WERI-Rb-1 (cell line): ENCODE measurements at regions not wholly inside any gene's neighbourhood (a gene's known extent, or its start where the extent isn't known, plus 50 kb on each side); places are given as distances from the start of the nearest gene placed in this dataset.
A peak's percentile ranks its signal among the peaks of the same experiment; 100 is the strongest.

Source experiments
- DNase-seq: peaks from one replicate; pipeline ENCODE4 v3.0.0-alpha.2; 2020
- H3K27ac ChIP-seq: fragments of 250-450 bp; sonication (Bioruptor Pico); 2 replicates; pipeline ENCODE4 v1.5.1; 2020; ENCODE audit warnings: mild to moderate bottlenecking, moderate library complexity
- H3K27me3 ChIP-seq: fragments of 250-450 bp; sonication (Bioruptor Pico); 2 replicates; pipeline ENCODE4 v1.5.1; 2021; ENCODE audit warnings: mild to moderate bottlenecking, low read depth, moderate library complexity; ENCODE audit not compliant: insufficient read depth, severe bottlenecking
- H3K36me3 ChIP-seq: fragments of 250-450 bp; sonication (Bioruptor Pico); 2 replicates; pipeline ENCODE4 v1.5.1; 2020; ENCODE audit warnings: mild to moderate bottlenecking, moderate library complexity
- H3K4me3 ChIP-seq: 2 replicates; pipeline ENCODE4 v1.5.1; 2011; ENCODE audit warnings: low read depth, mild to moderate bottlenecking, control low read depth, low read length
- H3K9me3 ChIP-seq: fragments of 250-450 bp; sonication (Bioruptor Pico); 2 replicates; pipeline ENCODE4 v1.5.1; 2021; ENCODE audit warnings: mild to moderate bottlenecking, moderate library complexity; ENCODE audit not compliant: severe bottlenecking
- TF ChIP-seq, protein P1 (sequence below): IDR thresholded peaks from 2 replicates; pipeline ENCODE4 v1.5.1; 2011; ENCODE audit warnings: low read depth, mild to moderate bottlenecking, control low read depth, inconsistent platforms, low read length

DNA sequence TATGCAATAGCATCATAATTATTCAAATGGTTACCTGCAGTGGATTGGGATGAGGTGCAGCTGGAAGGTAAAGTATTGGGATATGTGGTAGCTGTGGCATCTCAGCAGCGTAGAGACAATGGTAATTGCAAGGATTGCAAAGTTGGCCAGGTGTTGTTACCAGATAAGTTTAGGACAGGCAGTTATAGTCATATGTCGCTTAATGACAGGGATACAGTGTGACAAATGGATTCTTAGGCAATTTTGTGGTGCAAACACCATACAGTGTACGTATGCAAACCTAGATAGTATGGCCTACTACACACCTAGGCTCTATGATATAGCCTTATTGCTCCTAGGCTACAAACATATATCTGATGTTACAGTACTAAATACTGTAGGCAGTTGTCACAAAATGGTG is 163.5 kb upstream of the LYZL2 start:
- Histone ChIP-seq H3K4me3 (no peak overlapping the region), H3K27ac (no peak overlapping the region), H3K36me3 (no peaks in the 10 kb centered on the region), H3K9me3 (no peaks in the 10 kb centered on the region), H3K27me3 (no peaks in the 10 kb centered on the region)
- TF ChIP-seq, protein P1, sequence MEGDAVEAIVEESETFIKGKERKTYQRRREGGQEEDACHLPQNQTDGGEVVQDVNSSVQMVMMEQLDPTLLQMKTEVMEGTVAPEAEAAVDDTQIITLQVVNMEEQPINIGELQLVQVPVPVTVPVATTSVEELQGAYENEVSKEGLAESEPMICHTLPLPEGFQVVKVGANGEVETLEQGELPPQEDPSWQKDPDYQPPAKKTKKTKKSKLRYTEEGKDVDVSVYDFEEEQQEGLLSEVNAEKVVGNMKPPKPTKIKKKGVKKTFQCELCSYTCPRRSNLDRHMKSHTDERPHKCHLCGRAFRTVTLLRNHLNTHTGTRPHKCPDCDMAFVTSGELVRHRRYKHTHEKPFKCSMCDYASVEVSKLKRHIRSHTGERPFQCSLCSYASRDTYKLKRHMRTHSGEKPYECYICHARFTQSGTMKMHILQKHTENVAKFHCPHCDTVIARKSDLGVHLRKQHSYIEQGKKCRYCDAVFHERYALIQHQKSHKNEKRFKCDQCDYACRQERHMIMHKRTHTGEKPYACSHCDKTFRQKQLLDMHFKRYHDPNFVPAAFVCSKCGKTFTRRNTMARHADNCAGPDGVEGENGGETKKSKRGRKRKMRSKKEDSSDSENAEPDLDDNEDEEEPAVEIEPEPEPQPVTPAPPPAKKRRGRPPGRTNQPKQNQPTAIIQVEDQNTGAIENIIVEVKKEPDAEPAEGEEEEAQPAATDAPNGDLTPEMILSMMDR, result no peak
- no peak for DNase-seq

DNA sequence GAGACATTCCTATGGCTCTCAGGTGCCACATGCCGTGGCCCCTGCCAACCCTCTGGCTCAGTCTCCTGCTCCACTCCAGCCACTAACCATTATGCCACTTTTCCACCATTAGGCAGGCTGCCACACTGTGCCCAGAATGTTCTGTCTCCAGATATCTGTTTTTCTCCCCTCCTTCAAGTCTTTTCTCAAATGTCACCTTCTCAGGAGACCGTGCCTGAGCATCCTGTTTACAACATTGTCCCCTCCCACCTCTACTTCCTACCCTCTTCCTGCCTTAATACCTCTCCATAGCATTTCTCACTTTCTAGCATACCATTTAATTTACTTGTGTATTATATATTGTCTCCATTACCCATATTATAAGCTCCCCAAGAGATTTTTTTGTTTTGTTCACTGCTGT is 162.5 kb upstream of the LYZL2 start:
- no peak for DNase-seq
- Histone ChIP-seq H3K27me3 (no peaks in the 10 kb centered on the region), H3K9me3 (no peaks in the 10 kb centered on the region), H3K27ac (no peak overlapping the region), H3K36me3 (no peaks in the 10 kb centered on the region), H3K4me3 (no peak overlapping the region)
- TF ChIP-seq, protein P1, result no peak

DNA sequence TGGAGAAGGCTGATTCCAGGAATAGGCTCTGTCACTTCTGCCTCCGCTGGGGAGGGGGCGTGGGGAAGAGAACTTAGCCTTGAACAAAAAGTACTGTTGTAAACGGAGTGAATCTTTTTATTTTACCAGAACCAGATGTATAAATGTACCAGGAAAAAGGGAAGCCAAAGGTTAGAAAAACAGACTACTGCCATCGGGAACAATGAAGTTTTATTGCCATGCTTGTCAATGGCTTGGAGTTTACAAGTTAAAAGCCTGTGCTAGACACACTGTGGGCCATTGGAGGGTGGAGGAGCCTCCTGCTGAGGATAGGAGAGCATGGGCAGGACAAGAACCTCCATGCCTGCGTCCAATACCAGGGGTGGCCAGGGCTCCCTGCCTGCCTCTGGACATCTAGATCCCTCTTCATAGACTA is 161.7 kb upstream of the LYZL2 start:
- TF ChIP-seq, protein P1, result no peak
- no peaks in the 10 kb centered on the region for H3K27me3 ChIP-seq
- H3K27ac ChIP-seq, result no peak overlapping the region
- no peaks in the 10 kb centered on the region for H3K9me3 ChIP-seq
- H3K4me3 ChIP-seq, result no peak overlapping the region
- no peak for DNase-seq
- H3K36me3 ChIP-seq, result no peaks in the 10 kb centered on the region

DNA sequence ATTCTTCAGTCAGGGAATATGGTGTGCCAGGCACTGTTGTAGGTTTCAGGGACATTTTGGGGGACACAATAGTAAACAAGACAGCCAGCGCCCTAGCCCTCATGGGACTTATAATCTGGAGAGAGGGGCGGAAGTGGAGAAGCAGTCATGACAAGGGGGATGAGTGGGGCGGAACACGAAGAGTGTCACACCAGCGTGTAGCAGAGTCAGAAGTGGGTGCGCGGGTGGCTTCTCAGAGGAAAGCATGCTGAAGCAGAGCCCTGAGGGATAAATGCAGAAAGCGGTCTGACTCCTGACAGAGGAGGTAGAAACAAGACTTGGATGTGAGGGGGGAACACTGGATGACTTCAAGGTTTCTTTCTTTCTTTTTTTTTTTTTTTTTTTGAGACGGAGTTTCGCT is 160.3 kb upstream of the LYZL2 start:
- no peak for DNase-seq
- no peaks in the 10 kb centered on the region for H3K9me3 ChIP-seq
- TF ChIP-seq, protein P1, result no peak

DNA sequence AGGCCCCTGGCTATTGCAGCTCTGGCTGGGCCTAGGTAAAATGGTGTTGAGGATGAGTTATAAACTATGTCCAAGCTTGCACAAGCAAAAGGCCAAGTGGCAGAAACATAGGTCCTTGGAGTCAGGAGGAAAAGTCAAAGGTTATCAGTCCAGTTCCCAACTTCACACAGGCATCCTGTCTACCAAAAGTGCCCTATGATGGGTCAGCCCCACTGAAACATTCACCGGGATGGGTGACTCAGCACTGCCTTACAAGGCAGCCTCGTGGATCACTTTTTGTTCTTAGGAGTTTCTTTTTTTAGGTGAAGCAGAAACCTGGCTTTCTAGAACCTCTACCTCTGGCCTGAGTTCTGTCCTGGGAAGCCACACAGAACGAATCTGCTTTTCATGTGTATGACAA is 158.8 kb upstream of the LYZL2 start:
- Histone ChIP-seq H3K9me3 (no peaks in the 10 kb centered on the region), H3K36me3 (no peaks in the 10 kb centered on the region), H3K4me3 (no peak overlapping the region), H3K27me3 (no peaks in the 10 kb centered on the region), H3K27ac (no peak overlapping the region)
- TF ChIP-seq, protein P1, result no peak
- DNase-seq, result no peak

More for the DNA sequence above, 160.3 kb upstream of the LYZL2 start:
- H3K27me3 ChIP-seq, result no peaks in the 10 kb centered on the region
- no peak overlapping the region for H3K4me3 ChIP-seq
- H3K27ac ChIP-seq, result no peak overlapping the region
- H3K36me3 ChIP-seq, result no peaks in the 10 kb centered on the region

DNA sequence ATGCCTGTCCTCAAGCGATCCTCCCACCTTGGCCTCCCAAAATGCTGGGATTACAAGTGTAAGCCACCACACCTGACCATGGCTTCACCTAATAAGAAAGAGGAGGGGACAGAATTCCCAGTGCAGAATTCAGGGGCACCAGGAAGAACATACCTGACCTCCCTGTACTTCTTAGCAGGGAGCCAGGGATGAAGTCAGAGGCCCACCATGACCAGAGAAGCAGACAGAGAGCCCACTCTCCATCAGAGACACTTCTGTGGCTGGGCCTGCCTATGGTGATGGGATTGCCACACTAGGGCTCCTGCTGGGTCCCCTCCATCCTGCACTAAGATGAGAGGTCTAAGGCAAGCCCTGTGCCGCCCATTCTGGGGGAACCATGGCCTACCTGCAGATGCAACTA is 157.4 kb upstream of the LYZL2 start:
- no peak for DNase-seq
- H3K9me3 ChIP-seq, result no peaks in the 10 kb centered on the region
- H3K36me3 ChIP-seq, result no peaks in the 10 kb centered on the region
- H3K27ac ChIP-seq, result no peak overlapping the region
- TF ChIP-seq, protein P1, result no peak
- no peaks in the 10 kb centered on the region for H3K27me3 ChIP-seq
- H3K4me3 ChIP-seq, result peak overlapping the region; percentile 19; the same call in 1 of the 2 replicates
